H1 (cell line): ENCODE measurements at regions not wholly inside any gene's neighbourhood (a gene's known extent, or its start where the extent isn't known, plus 50 kb on each side); places are given as distances from the start of the nearest gene placed in this dataset.

Experiments
- CHD7 ChIP-seq: fragments of 300-600 bp; sonication (generic); IDR thresholded peaks from 2 replicates; pipeline ENCODE4 v1.7.1; 2012; ENCODE audit warnings: low read length, moderate library complexity, mild to moderate bottlenecking, inconsistent platforms; ENCODE audit not compliant: insufficient replicate concordance
- FOSL1 ChIP-seq: IDR thresholded peaks from 2 replicates; pipeline ENCODE4 v1.6.1; 2011; ENCODE audit warnings: mild to moderate bottlenecking, low read depth, low read length, moderate library complexity; ENCODE audit not compliant: insufficient read depth
- RNF2 ChIP-seq: fragments of 200-900, 300-1000 bp; sonication (generic); IDR thresholded peaks from 2 replicates; pipeline ENCODE4 v1.7.1; 2016; ENCODE audit warnings: borderline replicate concordance, low read depth, mild to moderate bottlenecking, antibody characterized with exemption, low read length; ENCODE audit not compliant: poor library complexity, severe bottlenecking; ENCODE audit errors: missing control alignments
- SP1 ChIP-seq: IDR thresholded peaks from 2 replicates; pipeline ENCODE4 v1.6.1; 2011; ENCODE audit warnings: low read depth, low read length

GRCh38 chr2:62577994-62578781 is 72.2 kb upstream of the TMEM17 start (continued):
- TF ChIP-seq CHD7 (no peak), SP1 (no peak), RNF2 (no peak), FOSL1 (no peak)
